ENCODE measurements at regions not wholly inside any gene's neighbourhood (a gene's known extent, or its start where the extent isn't known, plus 50 kb on each side); places are given as distances from the start of the nearest gene placed in this dataset.

DNA sequence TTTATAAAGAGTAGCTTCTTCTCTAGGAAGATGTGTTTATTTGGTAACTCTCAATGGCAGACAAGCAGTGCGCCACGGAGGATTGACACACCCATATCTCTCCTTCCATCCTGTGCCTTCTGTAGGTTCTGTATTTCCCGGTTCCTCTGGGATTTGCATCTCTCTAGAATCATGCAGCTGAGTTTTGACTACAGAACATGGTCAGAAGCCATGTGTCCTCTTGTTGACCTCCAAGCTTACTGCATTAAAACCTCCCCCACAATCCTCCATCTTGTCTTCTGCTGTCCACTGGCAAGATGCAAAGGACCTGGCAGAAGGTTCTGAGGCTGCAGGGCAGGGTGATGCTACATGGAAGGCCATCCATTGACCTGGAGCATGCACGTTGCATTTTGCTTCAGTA lies 482.0 kb downstream of the DMRT2 start:
- Histone ChIP-seq H3K27me3 (ENCODE audit: insufficient read depth, low read length, poor library complexity) (no peaks in the 10 kb centered on the region), H3K36me3 (ENCODE audit: insufficient read depth, low read length) (no peaks in the 10 kb centered on the region), H3K27ac (ENCODE audit: low read length) (no peak overlapping the region), H3K4me1 (ENCODE audit: insufficient read depth, low read length) (no peaks in the 10 kb centered on the region), H2AFZ (ENCODE audit: low read depth, low read length) (no peak overlapping the region), H3K79me2 (ENCODE audit: insufficient read depth, low read length) (no peaks in the 10 kb centered on the region), H3K9ac (ENCODE audit: low read depth, low read length) (no peak overlapping the region), H3K4me3 (ENCODE audit: low read depth in 1 of 2, low read length in 2 of 2) (no peak overlapping the region), H3K4me2 (ENCODE audit: insufficient read depth, low read length) (no peak overlapping the region), H4K20me1 (ENCODE audit: insufficient read depth, low read length) (no peaks in the 10 kb centered on the region), H3K9me3 (ENCODE audit: insufficient read depth, low read length, severe bottlenecking) (no peaks in the 10 kb centered on the region)
- DNase-seq (no peak), ATAC-seq (ENCODE audit: insufficient read depth, low read depth) (no peak)
- TF ChIP-seq EZH2 (IDR thresholded peaks at IDR 0.05; ENCODE audit: borderline replicate concordance, low read depth, low read length, severe bottlenecking): no peak
- TF ChIP-seq, protein P1, sequence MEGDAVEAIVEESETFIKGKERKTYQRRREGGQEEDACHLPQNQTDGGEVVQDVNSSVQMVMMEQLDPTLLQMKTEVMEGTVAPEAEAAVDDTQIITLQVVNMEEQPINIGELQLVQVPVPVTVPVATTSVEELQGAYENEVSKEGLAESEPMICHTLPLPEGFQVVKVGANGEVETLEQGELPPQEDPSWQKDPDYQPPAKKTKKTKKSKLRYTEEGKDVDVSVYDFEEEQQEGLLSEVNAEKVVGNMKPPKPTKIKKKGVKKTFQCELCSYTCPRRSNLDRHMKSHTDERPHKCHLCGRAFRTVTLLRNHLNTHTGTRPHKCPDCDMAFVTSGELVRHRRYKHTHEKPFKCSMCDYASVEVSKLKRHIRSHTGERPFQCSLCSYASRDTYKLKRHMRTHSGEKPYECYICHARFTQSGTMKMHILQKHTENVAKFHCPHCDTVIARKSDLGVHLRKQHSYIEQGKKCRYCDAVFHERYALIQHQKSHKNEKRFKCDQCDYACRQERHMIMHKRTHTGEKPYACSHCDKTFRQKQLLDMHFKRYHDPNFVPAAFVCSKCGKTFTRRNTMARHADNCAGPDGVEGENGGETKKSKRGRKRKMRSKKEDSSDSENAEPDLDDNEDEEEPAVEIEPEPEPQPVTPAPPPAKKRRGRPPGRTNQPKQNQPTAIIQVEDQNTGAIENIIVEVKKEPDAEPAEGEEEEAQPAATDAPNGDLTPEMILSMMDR (IDR thresholded peaks at IDR 0.05; ENCODE audit: borderline replicate concordance, extremely low read depth, low read length, poor library complexity, severe bottlenecking): no peak

DNA sequence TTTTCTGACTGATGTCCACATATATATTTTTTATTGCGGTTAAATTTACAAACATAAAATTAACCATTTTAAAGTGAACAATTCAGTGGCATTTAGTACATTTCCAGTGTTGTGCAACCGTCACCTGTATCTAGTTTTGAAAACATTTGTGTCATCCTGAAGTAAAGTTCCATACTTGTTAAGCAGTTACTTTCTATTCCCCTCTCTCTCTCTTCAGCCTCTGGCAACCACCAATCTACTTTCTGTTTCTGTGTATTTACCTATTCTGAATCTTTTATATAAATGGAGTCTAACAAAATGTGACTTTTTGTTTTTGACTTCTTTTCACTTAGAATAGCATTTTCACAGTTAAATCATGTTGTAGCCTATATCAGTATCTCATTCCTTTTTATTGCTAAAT lies 480.1 kb upstream of the SMARCA2 start:
- H3K9ac ChIP-seq (ENCODE audit: low read depth, low read length): no peak overlapping the region
- no peak overlapping the region for H3K4me3 ChIP-seq (ENCODE audit: low read depth in 1 of 2, low read length in 2 of 2)
- no peaks in the 10 kb centered on the region for H3K9me3 ChIP-seq (ENCODE audit: insufficient read depth, low read length, severe bottlenecking)
- no peaks in the 10 kb centered on the region for H3K27me3 ChIP-seq (ENCODE audit: insufficient read depth, low read length, poor library complexity)
- DNase-seq: no peak
- no peak overlapping the region for H3K27ac ChIP-seq (ENCODE audit: low read length)
- no peak overlapping the region for H3K4me2 ChIP-seq (ENCODE audit: insufficient read depth, low read length)
- H4K20me1 ChIP-seq (ENCODE audit: insufficient read depth, low read length): no peaks in the 10 kb centered on the region
- H3K4me1 ChIP-seq (ENCODE audit: insufficient read depth, low read length): no peaks in the 10 kb centered on the region
- no peak for ATAC-seq (ENCODE audit: insufficient read depth, low read depth)
- H3K36me3 ChIP-seq (ENCODE audit: insufficient read depth, low read length): no peaks in the 10 kb centered on the region
- TF ChIP-seq, protein P1 (IDR thresholded peaks at IDR 0.05; ENCODE audit: borderline replicate concordance, extremely low read depth, low read length, poor library complexity, severe bottlenecking): no peak
- TF ChIP-seq EZH2 (IDR thresholded peaks at IDR 0.05; ENCODE audit: borderline replicate concordance, low read depth, low read length, severe bottlenecking): no peak
- no peak overlapping the region for H2AFZ ChIP-seq (ENCODE audit: low read depth, low read length)
- no peaks in the 10 kb centered on the region for H3K79me2 ChIP-seq (ENCODE audit: insufficient read depth, low read length)

DNA sequence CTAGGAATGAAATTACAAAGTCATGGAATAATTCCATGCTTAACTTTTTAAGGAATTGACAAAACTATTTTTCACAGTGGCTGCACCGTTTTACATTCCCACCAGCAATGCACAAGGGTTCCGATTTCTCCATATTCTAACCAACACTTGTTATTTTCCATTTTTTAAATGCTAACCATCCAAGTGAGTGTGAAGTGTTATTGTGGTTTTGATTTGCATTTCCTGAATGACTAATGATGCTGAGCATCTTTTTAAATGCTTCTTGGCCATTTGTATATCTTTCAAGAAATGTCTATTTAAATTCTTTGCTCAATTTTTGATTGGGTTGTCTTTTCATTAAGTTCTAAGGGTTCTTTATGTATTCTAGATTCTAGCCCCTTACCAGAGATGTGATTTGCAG lies 479.5 kb upstream of the SMARCA2 start:
- no peak for ATAC-seq (ENCODE audit: insufficient read depth, low read depth)
- no peak overlapping the region for H2AFZ ChIP-seq (ENCODE audit: low read depth, low read length)
- H3K9ac ChIP-seq (ENCODE audit: low read depth, low read length): no peak overlapping the region
- no peaks in the 10 kb centered on the region for H3K4me1 ChIP-seq (ENCODE audit: insufficient read depth, low read length)
- no peaks in the 10 kb centered on the region for H4K20me1 ChIP-seq (ENCODE audit: insufficient read depth, low read length)
- no peak overlapping the region for H3K27ac ChIP-seq (ENCODE audit: low read length)
- H3K4me2 ChIP-seq (ENCODE audit: insufficient read depth, low read length): no peak overlapping the region
- H3K9me3 ChIP-seq (ENCODE audit: insufficient read depth, low read length, severe bottlenecking): no peaks in the 10 kb centered on the region
- no peaks in the 10 kb centered on the region for H3K36me3 ChIP-seq (ENCODE audit: insufficient read depth, low read length)
- H3K27me3 ChIP-seq (ENCODE audit: insufficient read depth, low read length, poor library complexity): no peaks in the 10 kb centered on the region
- DNase-seq: no peak
- H3K4me3 ChIP-seq (ENCODE audit: low read depth in 1 of 2, low read length in 2 of 2): no peak overlapping the region
- H3K79me2 ChIP-seq (ENCODE audit: insufficient read depth, low read length): no peaks in the 10 kb centered on the region
- TF ChIP-seq EZH2 (IDR thresholded peaks at IDR 0.05; ENCODE audit: borderline replicate concordance, low read depth, low read length, severe bottlenecking): no peak
- TF ChIP-seq, protein P1 (IDR thresholded peaks at IDR 0.05; ENCODE audit: borderline replicate concordance, extremely low read depth, low read length, poor library complexity, severe bottlenecking): no peak

Measured in DND-41 (cell line).